GM12873 (cell line): ENCODE measurements at regions not wholly inside any gene's neighbourhood (a gene's known extent, or its start where the extent isn't known, plus 50 kb on each side); places are given as distances from the start of the nearest gene placed in this dataset.

Experiments used
- TF ChIP-seq, protein P1 (sequence below): IDR thresholded peaks from 2 replicates; pipeline ENCODE4 v1.5.1; 2012; ENCODE audit warnings: low read depth, mild to moderate bottlenecking, moderate library complexity, low read length, control low read depth; ENCODE audit not compliant: insufficient read depth; ENCODE audit errors: missing control alignments

GRCh38 chr7:47073284-47073683, 508.6 kb downstream of the TNS3 start:
- TF ChIP-seq, protein P1, sequence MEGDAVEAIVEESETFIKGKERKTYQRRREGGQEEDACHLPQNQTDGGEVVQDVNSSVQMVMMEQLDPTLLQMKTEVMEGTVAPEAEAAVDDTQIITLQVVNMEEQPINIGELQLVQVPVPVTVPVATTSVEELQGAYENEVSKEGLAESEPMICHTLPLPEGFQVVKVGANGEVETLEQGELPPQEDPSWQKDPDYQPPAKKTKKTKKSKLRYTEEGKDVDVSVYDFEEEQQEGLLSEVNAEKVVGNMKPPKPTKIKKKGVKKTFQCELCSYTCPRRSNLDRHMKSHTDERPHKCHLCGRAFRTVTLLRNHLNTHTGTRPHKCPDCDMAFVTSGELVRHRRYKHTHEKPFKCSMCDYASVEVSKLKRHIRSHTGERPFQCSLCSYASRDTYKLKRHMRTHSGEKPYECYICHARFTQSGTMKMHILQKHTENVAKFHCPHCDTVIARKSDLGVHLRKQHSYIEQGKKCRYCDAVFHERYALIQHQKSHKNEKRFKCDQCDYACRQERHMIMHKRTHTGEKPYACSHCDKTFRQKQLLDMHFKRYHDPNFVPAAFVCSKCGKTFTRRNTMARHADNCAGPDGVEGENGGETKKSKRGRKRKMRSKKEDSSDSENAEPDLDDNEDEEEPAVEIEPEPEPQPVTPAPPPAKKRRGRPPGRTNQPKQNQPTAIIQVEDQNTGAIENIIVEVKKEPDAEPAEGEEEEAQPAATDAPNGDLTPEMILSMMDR = no peak

DNA sequence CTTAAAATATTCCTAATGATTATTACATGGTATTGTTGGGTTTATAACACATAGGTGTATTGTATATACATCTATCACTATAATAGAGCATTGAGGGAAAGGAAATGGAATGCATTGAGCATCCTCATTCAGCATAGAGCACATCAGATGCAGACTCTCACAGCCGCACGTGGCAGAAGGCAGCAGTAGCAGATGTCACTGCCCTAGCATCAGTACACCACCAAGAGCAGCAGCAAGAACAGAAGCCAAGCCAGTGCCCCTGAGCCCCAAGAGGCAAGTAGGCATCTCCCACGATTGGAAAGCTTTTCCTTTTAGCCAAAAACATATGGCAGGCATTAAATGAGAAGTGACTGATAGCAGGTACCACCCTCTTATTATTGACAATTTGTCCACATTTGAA, 510.0 kb downstream of the TNS3 start:
- TF ChIP-seq, protein P1 = no peak

GRCh38 chr7:47069385-47070076, 512.4 kb downstream of the TNS3 start:
- TF ChIP-seq, protein P1 = no peak

DNA sequence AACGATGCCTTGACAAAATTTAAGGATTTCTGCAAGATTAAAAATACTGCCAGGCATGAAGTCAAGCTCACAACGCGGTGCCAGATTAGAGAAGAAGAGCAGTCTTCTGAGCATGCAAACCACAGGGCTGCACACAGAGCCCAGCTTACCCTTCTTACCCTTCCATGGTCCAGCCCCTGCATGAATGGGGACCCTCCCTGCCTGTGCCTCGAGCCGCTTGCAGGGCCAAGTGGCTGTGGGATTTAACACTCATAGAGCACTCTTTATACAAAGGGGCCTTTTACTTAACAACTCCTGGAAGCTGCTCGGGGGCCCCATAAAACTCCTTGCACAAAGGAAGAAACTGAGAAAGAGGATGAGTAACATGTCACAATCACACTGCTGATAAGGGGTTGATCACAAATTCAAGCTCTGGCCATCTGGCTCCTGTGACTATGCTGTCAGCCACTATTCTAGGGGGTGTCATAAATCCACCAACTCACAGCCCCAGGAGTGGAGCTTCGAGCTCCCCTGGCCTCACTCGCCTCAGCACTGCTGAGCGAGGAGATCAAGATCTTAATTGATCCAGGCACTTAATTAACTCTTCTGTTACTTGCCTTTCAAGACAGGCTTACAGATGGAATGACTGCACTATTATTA, 514.8 kb downstream of the TNS3 start:
- TF ChIP-seq, protein P1 = no peak

GRCh38 chr7:47056731-47057130, 525.2 kb downstream of the TNS3 start:
- TF ChIP-seq, protein P1 = no peak

- TF ChIP-seq, protein P1 = no peak
Observed at GRCh38 chr7:47049234-47049774, 532.6 kb downstream of the TNS3 start.

DNA sequence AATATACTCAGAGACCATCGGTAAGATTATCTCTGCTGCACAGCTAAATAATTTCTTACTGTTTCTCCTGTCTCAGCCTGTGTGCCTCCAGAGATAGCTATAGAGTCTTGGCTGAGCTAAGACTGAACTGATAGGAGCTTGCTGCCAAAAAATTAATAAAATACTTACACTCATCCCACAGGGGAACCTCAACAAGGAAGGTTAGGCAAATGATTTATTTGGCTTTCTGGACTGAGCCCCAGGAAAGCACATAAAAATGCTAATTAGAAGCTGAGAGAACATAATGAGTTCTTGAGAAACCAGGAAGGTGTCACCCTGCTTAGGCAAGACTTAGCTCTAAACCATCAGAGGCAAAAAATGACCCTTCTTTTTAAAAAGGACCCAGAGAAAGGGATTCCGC, 534.5 kb downstream of the TNS3 start:
- TF ChIP-seq, protein P1 = no peak
